Endothelial cell (in vitro differentiated cells): ENCODE measurements at regions not wholly inside any gene's neighbourhood (a gene's known extent, or its start where the extent isn't known, plus 50 kb on each side); places are given as distances from the start of the nearest gene placed in this dataset.

Source experiments
- DNase-seq: peaks from one replicate; pipeline ENCODE4 v3.0.0; 2021; ENCODE audit warnings: low spot score
- H3K27ac Mint-ChIP-seq: one replicate; pipeline ENCODE4 v1.8.0; 2021; ENCODE audit warnings: mixed read lengths, inconsistent platforms; ENCODE audit not compliant: unreplicated experiment
- H3K27me3 Mint-ChIP-seq: one replicate; pipeline ENCODE4 v1.8.0; 2021; ENCODE audit warnings: mild to moderate bottlenecking, moderate library complexity, mixed read lengths, inconsistent platforms; ENCODE audit not compliant: unreplicated experiment
- H3K36me3 Mint-ChIP-seq: one replicate; pipeline ENCODE4 v1.8.0; 2021; ENCODE audit warnings: mild to moderate bottlenecking, low read depth, mixed read lengths, inconsistent platforms; ENCODE audit not compliant: unreplicated experiment
- H3K4me1 Mint-ChIP-seq: one replicate; pipeline ENCODE4 v1.8.0; 2021; ENCODE audit warnings: mild to moderate bottlenecking, mixed read lengths, inconsistent platforms; ENCODE audit not compliant: unreplicated experiment
- H3K4me3 Mint-ChIP-seq: one replicate; pipeline ENCODE4 v1.8.0; 2021; ENCODE audit warnings: mild to moderate bottlenecking, mixed read lengths, inconsistent platforms; ENCODE audit not compliant: unreplicated experiment
- H3K9me3 Mint-ChIP-seq: one replicate; pipeline ENCODE4 v1.8.0; 2021; ENCODE audit warnings: mixed read lengths, inconsistent platforms; ENCODE audit not compliant: unreplicated experiment
- TF ChIP-seq, protein P1 (sequence below): fragments of 200-600 bp; sonication (generic); IDR thresholded peaks from one replicate; pipeline ENCODE4 v1.5.0; 2021; ENCODE audit warnings: antibody characterized with exemption; ENCODE audit not compliant: unreplicated experiment

DNA sequence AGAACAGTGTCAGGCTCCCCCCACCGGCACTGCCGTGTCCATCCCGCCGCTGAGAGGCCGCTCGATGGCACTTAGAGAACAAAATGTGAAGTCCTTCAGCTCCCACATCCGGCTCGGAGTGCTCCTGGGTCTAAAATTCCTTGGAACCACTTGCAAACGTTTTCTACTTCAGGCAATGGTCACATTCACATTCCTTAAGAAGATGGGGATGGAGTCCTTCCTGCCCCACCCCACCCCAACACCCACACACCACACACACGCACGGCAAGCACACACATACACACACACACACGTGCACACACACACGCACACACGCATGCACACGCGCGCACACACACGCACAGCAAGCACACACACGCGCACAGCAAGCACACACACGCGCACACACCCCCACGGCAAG is 83.4 kb downstream of the SOX1 start:
- peaks cover 15% of the 10 kb centered on the region for H3K27me3 Mint-ChIP-seq
- no peak overlapping the region for H3K27ac Mint-ChIP-seq
- H3K9me3 Mint-ChIP-seq = no peaks in the 10 kb centered on the region
- no peaks in the 10 kb centered on the region for H3K4me1 Mint-ChIP-seq
- TF ChIP-seq, protein P1, sequence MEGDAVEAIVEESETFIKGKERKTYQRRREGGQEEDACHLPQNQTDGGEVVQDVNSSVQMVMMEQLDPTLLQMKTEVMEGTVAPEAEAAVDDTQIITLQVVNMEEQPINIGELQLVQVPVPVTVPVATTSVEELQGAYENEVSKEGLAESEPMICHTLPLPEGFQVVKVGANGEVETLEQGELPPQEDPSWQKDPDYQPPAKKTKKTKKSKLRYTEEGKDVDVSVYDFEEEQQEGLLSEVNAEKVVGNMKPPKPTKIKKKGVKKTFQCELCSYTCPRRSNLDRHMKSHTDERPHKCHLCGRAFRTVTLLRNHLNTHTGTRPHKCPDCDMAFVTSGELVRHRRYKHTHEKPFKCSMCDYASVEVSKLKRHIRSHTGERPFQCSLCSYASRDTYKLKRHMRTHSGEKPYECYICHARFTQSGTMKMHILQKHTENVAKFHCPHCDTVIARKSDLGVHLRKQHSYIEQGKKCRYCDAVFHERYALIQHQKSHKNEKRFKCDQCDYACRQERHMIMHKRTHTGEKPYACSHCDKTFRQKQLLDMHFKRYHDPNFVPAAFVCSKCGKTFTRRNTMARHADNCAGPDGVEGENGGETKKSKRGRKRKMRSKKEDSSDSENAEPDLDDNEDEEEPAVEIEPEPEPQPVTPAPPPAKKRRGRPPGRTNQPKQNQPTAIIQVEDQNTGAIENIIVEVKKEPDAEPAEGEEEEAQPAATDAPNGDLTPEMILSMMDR = no peak
- no peak for DNase-seq
- H3K4me3 Mint-ChIP-seq = no peak overlapping the region
- peaks cover 6% of the 10 kb centered on the region for H3K36me3 Mint-ChIP-seq

- H3K27ac Mint-ChIP-seq = no peak overlapping the region
- H3K4me3 Mint-ChIP-seq = no peak overlapping the region
- no peaks in the 10 kb centered on the region for H3K9me3 Mint-ChIP-seq
- H3K36me3 Mint-ChIP-seq = peaks cover 6% of the 10 kb centered on the region
- DNase-seq = no peak
- no peaks in the 10 kb centered on the region for H3K4me1 Mint-ChIP-seq
- TF ChIP-seq, protein P1 = no peak
- H3K27me3 Mint-ChIP-seq = peaks cover 16% of the 10 kb centered on the region
Observed at GRCh38 chr13:112152846-112153245, 85.9 kb downstream of the SOX1 start.

GRCh38 chr13:112153364-112153763 is 86.4 kb downstream of the SOX1 start:
- H3K4me3 Mint-ChIP-seq = no peak overlapping the region
- TF ChIP-seq, protein P1 = no peak
- H3K27ac Mint-ChIP-seq = no peak overlapping the region
- no peak for DNase-seq
- H3K4me1 Mint-ChIP-seq = no peaks in the 10 kb centered on the region
- H3K27me3 Mint-ChIP-seq = peaks cover 16% of the 10 kb centered on the region
- peaks cover 6% of the 10 kb centered on the region for H3K36me3 Mint-ChIP-seq
- H3K9me3 Mint-ChIP-seq = no peaks in the 10 kb centered on the region

- TF ChIP-seq, protein P1 = no peak
- peaks cover 16% of the 10 kb centered on the region for H3K27me3 Mint-ChIP-seq
- peaks cover 1% of the 10 kb centered on the region for H3K36me3 Mint-ChIP-seq
- no peak overlapping the region for H3K27ac Mint-ChIP-seq
- no peak overlapping the region for H3K4me3 Mint-ChIP-seq
- no peaks in the 10 kb centered on the region for H3K4me1 Mint-ChIP-seq
- no peak for DNase-seq
- H3K9me3 Mint-ChIP-seq = no peaks in the 10 kb centered on the region
Observed at GRCh38 chr13:112153846-112154245, 86.9 kb downstream of the SOX1 start.

DNA sequence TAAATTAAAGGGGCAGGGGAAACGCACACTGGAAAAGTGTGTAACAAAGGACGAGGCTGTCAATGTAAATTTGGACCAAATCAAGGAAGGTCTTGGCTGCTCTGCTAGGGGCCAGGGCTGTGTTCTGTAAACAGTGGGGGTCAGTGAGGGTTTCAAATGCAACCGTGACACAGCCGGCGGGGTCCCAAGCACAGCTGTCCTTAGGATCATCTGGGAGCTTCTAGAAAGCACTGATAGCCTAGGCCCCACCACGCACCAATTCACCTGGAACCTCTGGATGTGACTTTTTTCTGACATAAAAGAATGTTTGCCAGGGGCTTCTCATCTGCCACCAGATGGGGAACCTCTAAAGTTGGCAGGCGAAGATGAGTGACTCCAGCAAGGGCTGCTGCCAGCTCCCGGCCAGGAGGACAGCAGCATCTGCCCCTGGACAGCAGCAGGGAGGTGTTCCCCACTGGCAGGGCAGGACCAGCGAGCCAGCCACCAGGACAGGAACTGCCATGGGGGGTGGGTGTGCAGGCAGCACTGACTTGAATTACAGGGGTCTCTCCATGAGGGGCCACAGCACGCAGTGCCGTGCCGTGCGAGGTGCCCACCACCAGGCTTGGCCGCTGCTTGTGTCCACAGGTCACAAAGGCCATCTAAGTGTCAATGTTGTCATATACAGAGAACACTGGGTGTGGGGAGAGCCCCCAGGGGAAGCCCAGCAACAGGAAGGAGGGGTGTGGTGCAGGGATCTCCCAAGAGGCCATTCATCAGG is 87.5 kb downstream of the SOX1 start:
- H3K36me3 Mint-ChIP-seq = no peaks in the 10 kb centered on the region
- DNase-seq = no peak

More for the DNA sequence above, 87.5 kb downstream of the SOX1 start:
- peaks cover 4% of the 10 kb centered on the region for H3K4me1 Mint-ChIP-seq
- H3K9me3 Mint-ChIP-seq = no peaks in the 10 kb centered on the region
- no peak overlapping the region for H3K27ac Mint-ChIP-seq
- TF ChIP-seq, protein P1 = no peak
- H3K27me3 Mint-ChIP-seq = peaks cover 13% of the 10 kb centered on the region
- no peak overlapping the region for H3K4me3 Mint-ChIP-seq
